Esophagus squamous epithelium (tissue), 4 donors: ENCODE measurements at regions not wholly inside any gene's neighbourhood (a gene's known extent, or its start where the extent isn't known, plus 50 kb on each side); places are given as distances from the start of the nearest gene placed in this dataset.

ENCODE experiments used
- POLR2A ChIP-seq, 4 donors: fragments of 450-650 bp; IDR thresholded peaks; one replicate each; pipeline ENCODE4 v1.6.1; 2017; ENCODE audit warnings: antibody characterized with exemption in 4 of 4, mild to moderate bottlenecking in 4 of 4, moderate library complexity in 3 of 4
- TF ChIP-seq, protein P1 (sequence below), 6 experiments: fragments of 450-650 bp in 4 of 6; fragments of 200-600 bp in 2 of 6; sonication (generic) in 2 of 6; IDR thresholded peaks; one replicate each; pipeline ENCODE4 v1.5.1; 2016 to 2019; ENCODE audit warnings: antibody characterized with exemption in 6 of 6, mild to moderate bottlenecking in 4 of 6, moderate library complexity in 4 of 6

DNA sequence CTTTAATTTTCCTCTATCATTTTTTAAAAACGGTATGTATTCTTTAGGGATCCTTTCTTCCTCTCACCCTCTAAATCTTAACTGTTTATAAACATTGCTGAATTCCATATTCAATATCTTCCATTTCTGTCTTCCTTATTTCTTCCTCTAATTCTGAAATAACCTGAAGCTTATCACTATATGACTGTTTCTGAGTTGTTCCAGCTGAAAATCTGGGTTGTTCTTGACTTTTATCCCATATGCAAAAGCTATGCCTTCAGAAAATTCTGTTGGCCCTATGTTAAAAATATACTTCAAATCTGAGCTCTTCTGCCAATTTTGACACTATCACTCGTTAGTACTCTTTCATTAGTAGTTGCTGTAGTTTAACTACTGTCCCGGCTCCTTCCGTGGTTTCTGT is 970.3 kb downstream of the BCL11B start:
- TF ChIP-seq POLR2A (IDR thresholded peaks at IDR 0.05) = no peak
- TF ChIP-seq, protein P1, sequence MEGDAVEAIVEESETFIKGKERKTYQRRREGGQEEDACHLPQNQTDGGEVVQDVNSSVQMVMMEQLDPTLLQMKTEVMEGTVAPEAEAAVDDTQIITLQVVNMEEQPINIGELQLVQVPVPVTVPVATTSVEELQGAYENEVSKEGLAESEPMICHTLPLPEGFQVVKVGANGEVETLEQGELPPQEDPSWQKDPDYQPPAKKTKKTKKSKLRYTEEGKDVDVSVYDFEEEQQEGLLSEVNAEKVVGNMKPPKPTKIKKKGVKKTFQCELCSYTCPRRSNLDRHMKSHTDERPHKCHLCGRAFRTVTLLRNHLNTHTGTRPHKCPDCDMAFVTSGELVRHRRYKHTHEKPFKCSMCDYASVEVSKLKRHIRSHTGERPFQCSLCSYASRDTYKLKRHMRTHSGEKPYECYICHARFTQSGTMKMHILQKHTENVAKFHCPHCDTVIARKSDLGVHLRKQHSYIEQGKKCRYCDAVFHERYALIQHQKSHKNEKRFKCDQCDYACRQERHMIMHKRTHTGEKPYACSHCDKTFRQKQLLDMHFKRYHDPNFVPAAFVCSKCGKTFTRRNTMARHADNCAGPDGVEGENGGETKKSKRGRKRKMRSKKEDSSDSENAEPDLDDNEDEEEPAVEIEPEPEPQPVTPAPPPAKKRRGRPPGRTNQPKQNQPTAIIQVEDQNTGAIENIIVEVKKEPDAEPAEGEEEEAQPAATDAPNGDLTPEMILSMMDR (IDR thresholded peaks at IDR 0.05) = no peak
